ENCODE measurements at regions not wholly inside any gene's neighbourhood (a gene's known extent, or its start where the extent isn't known, plus 50 kb on each side); places are given as distances from the start of the nearest gene placed in this dataset.

DNA sequence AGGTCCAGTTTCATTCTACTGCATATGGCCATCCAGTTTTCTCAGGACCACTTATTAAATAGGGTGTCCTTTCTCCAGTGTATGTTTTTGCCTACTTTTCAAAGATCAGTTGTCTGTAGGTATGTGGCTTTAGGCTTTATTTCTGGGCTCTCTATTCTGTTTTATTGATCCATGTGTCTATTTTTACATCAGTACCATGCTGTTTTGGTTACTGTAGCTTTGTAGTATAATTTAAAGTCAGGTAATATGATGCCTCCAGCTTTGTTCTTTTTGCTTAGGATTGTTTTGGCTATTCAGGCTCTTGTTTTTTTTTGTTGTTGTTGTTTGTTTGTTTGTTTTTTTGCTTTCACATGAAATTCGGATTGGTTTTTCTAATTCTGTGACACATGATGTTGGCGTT is 124.4 kb upstream of the SLC35F3 start:
- TF ChIP-seq, protein P1, sequence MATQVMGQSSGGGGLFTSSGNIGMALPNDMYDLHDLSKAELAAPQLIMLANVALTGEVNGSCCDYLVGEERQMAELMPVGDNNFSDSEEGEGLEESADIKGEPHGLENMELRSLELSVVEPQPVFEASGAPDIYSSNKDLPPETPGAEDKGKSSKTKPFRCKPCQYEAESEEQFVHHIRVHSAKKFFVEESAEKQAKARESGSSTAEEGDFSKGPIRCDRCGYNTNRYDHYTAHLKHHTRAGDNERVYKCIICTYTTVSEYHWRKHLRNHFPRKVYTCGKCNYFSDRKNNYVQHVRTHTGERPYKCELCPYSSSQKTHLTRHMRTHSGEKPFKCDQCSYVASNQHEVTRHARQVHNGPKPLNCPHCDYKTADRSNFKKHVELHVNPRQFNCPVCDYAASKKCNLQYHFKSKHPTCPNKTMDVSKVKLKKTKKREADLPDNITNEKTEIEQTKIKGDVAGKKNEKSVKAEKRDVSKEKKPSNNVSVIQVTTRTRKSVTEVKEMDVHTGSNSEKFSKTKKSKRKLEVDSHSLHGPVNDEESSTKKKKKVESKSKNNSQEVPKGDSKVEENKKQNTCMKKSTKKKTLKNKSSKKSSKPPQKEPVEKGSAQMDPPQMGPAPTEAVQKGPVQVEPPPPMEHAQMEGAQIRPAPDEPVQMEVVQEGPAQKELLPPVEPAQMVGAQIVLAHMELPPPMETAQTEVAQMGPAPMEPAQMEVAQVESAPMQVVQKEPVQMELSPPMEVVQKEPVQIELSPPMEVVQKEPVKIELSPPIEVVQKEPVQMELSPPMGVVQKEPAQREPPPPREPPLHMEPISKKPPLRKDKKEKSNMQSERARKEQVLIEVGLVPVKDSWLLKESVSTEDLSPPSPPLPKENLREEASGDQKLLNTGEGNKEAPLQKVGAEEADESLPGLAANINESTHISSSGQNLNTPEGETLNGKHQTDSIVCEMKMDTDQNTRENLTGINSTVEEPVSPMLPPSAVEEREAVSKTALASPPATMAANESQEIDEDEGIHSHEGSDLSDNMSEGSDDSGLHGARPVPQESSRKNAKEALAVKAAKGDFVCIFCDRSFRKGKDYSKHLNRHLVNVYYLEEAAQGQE (IDR thresholded peaks at IDR 0.05), result no peak
- TF ChIP-seq FOSL2 (IDR thresholded peaks at IDR 0.05) (no peak), FOSL2 (CRISPR knock-in tag; IDR thresholded peaks at IDR 0.05) (no peak), CHD2 (IDR thresholded peaks at IDR 0.05; ENCODE audit: low read length, partially characterized antibody) (no peak), TP53 (CRISPR knock-in tag; IDR thresholded peaks at IDR 0.05) (no peak), POLR2A (IDR thresholded peaks at IDR 0.05; ENCODE audit: low read length) (no peak)
- TF ChIP-seq, protein P2, sequence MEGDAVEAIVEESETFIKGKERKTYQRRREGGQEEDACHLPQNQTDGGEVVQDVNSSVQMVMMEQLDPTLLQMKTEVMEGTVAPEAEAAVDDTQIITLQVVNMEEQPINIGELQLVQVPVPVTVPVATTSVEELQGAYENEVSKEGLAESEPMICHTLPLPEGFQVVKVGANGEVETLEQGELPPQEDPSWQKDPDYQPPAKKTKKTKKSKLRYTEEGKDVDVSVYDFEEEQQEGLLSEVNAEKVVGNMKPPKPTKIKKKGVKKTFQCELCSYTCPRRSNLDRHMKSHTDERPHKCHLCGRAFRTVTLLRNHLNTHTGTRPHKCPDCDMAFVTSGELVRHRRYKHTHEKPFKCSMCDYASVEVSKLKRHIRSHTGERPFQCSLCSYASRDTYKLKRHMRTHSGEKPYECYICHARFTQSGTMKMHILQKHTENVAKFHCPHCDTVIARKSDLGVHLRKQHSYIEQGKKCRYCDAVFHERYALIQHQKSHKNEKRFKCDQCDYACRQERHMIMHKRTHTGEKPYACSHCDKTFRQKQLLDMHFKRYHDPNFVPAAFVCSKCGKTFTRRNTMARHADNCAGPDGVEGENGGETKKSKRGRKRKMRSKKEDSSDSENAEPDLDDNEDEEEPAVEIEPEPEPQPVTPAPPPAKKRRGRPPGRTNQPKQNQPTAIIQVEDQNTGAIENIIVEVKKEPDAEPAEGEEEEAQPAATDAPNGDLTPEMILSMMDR (IDR thresholded peaks at IDR 0.05), result no peak

Data from A549 (cell line).